HG02623 (cell line): ENCODE measurements at regions not wholly inside any gene's neighbourhood (a gene's known extent, or its start where the extent isn't known, plus 50 kb on each side); places are given as distances from the start of the nearest gene placed in this dataset.
A peak's percentile ranks its signal among the peaks of the same experiment; 100 is the strongest.
"Not testable (repeated sequence)": the region's sequence is repeated elsewhere in the genome, so short reads cannot be mapped to it uniquely, and the experiment has no call there.

ENCODE experiments used
- ATAC-seq: cut with Tn5 transposase; IDR thresholded peaks from one replicate; pipeline ENCODE4 v1.9.1; 2021; ENCODE audit warnings: moderate library complexity; ENCODE audit not compliant: unreplicated experiment

GRCh38 chr14:65834051-65834450 lies 421.5 kb downstream of the FUT8 start:
- ATAC-seq, result no peak

GRCh38 chr14:65834812-65835211 lies 422.3 kb downstream of the FUT8 start:
- ATAC-seq, result no peak

- ATAC-seq, result no peak
Observed at GRCh38 chr14:65835501-65835900, 423.0 kb downstream of the FUT8 start.

GRCh38 chr14:65838565-65838964 lies 426.0 kb downstream of the FUT8 start:
- ATAC-seq, result no peak

- no peak for ATAC-seq
Observed at GRCh38 chr14:65840118-65840751, 427.7 kb downstream of the FUT8 start.

- no peak for ATAC-seq
Observed at GRCh38 chr14:65840786-65841185, 428.3 kb downstream of the FUT8 start.

- ATAC-seq, result no peak
Observed at GRCh38 chr14:65846196-65846868, 433.8 kb downstream of the FUT8 start.

GRCh38 chr14:65847075-65847847 lies 434.7 kb downstream of the FUT8 start:
- peak; percentile 58 for ATAC-seq

GRCh38 chr14:65847931-65848330 lies 435.4 kb downstream of the FUT8 start:
- not testable (repeated sequence) for ATAC-seq

GRCh38 chr14:65849091-65849490 lies 436.6 kb downstream of the FUT8 start:
- ATAC-seq, result no peak

GRCh38 chr14:65849558-65849957 lies 437.0 kb downstream of the FUT8 start:
- ATAC-seq, result no peak

- no peak for ATAC-seq
Observed at GRCh38 chr14:65850429-65851135, 438.1 kb downstream of the FUT8 start.

- ATAC-seq, result no peak
Observed at GRCh38 chr14:65852689-65853088, 440.2 kb downstream of the FUT8 start.

GRCh38 chr14:65853407-65853955 lies 441.0 kb downstream of the FUT8 start:
- ATAC-seq, result no peak

GRCh38 chr14:65854215-65854614 lies 441.7 kb downstream of the FUT8 start:
- no peak for ATAC-seq

GRCh38 chr14:65860956-65861611 lies 448.6 kb downstream of the FUT8 start:
- no peak for ATAC-seq

GRCh38 chr14:65864549-65864948 lies 452.0 kb downstream of the FUT8 start:
- no peak for ATAC-seq

GRCh38 chr14:65864984-65865383 lies 452.5 kb downstream of the FUT8 start:
- ATAC-seq, result no peak

GRCh38 chr14:65866448-65866847 lies 453.9 kb downstream of the FUT8 start:
- ATAC-seq, result no peak

GRCh38 chr14:65866886-65867285 lies 454.4 kb downstream of the FUT8 start:
- ATAC-seq, result no peak

GRCh38 chr14:65867333-65867732 lies 454.8 kb downstream of the FUT8 start:
- no peak for ATAC-seq
